ENCODE measurements at regions not wholly inside any gene's neighbourhood (a gene's known extent, or its start where the extent isn't known, plus 50 kb on each side); places are given as distances from the start of the nearest gene placed in this dataset.

GRCh38 chr12:61916831-61917230 lies 343.4 kb upstream of the USP15 start:
- no peak for TF ChIP-seq EZH2 (IDR thresholded peaks at IDR 0.05; ENCODE audit: low read length, missing control alignments)
- TF ChIP-seq CTCF (conservative IDR thresholded peaks at IDR 0.05 in 1 of 2, IDR thresholded peaks at IDR 0.05 in 1 of 2; ENCODE audit: low read depth in 1 of 2, low read length in 2 of 2) = no peak

All from fibroblast of lung (primary cell).